ENCODE measurements at regions not wholly inside any gene's neighbourhood (a gene's known extent, or its start where the extent isn't known, plus 50 kb on each side); places are given as distances from the start of the nearest gene placed in this dataset.

- ATAC-seq (ENCODE audit: low read depth) (no peak), DNase-seq (no peak)
- Histone ChIP-seq H3K36me3 (ENCODE audit: control insufficient read depth, insufficient read depth, low read length) (no peaks in the 10 kb centered on the region), H3K18ac (ENCODE audit: low read depth, low read length) (peak overlapping the region; percentile 93), H3K4me1 (ENCODE audit: control insufficient read depth, insufficient read depth, low read length) (peaks cover 13% of the 10 kb centered on the region), H4K5ac (ENCODE audit: low read depth, low read length) (peak overlapping the region; percentile 81; the same call in 1 of the 2 replicates), H2BK5ac (ENCODE audit: low read depth, low read length, poor library complexity, severe bottlenecking) (no peak overlapping the region), H3K27ac (ENCODE audit: insufficient read depth, low read length) (peak overlapping the region; percentile 99; the same call in 1 of the 2 replicates), H3K4ac (ENCODE audit: low read depth, low read length) (0 out of 2 replicates have a peak overlapping the region, but pooled peaks have one; percentile 5), H3K9me1 (ENCODE audit: insufficient read depth, low read length) (no peaks in the 10 kb centered on the region), H2AK9ac (replicated peaks; ENCODE audit: low read depth, low read length, poor library complexity) (no peak overlapping the region), H3K27me3 (ENCODE audit: control insufficient read depth, insufficient read depth, low read length) (no peaks in the 10 kb centered on the region; the same call in 1 of the 2 replicates), H4K8ac (ENCODE audit: low read depth in 2 of 2, low read length in 2 of 2) (no peak overlapping the region), H3K9me3 (ENCODE audit: control insufficient read depth, insufficient read depth, low read length) (no peaks in the 10 kb centered on the region), H2AFZ (replicated peaks; ENCODE audit: low read length, poor library complexity) (no peak overlapping the region), H2AK5ac (ENCODE audit: low read depth, low read length) (no peak overlapping the region), H4K20me1 (ENCODE audit: insufficient read depth, low read length) (no peaks in the 10 kb centered on the region), H3K4me3 (ENCODE audit: insufficient read depth, low read depth, low read length) (no peak overlapping the region), H3K14ac (replicated peaks; ENCODE audit: low read depth, low read length) (no peak overlapping the region), H2BK20ac (ENCODE audit: low read depth, low read length) (no peak overlapping the region; the same call in 1 of the 2 replicates), H3K23ac (ENCODE audit: low read depth, low read length) (no peak overlapping the region), H2BK120ac (ENCODE audit: low read depth, low read length) (no peak overlapping the region), H2BK15ac (ENCODE audit: low read depth, low read length) (no peak overlapping the region), H3K9ac (ENCODE audit: low read depth, low read length) (no peak overlapping the region), H4K91ac (ENCODE audit: insufficient read depth, low read depth, low read length) (no peak overlapping the region; the same call in 1 of the 2 replicates), H3K56ac (ENCODE audit: extremely low read depth, insufficient read depth, low read length) (no peak overlapping the region), H3K79me1 (ENCODE audit: low read depth in 1 of 2, low read length in 2 of 2) (no peaks in the 10 kb centered on the region), H3K4me2 (ENCODE audit: low read depth, low read length) (no peak overlapping the region)
- BruUV-seq (replicated peaks), result no TSS peak
- no CpG with 5 or more reads among the region's 1 CpG for WGBS, 2 experiments (ENCODE audit: extremely low coverage in 2 of 2, insufficient read length in 1 of 2)
- ChIA-PET CTCF (no interaction called here), POLR2A (ENCODE audit: unreplicated experiment) (no interaction called here)
- TF ChIP-seq MAZ (IDR thresholded peaks at IDR 0.05; ENCODE audit: borderline replicate concordance, low read depth, low read length), result no peak
- intact Hi-C loops (cut with micrococcal nuclease) (no loop called here), dilution Hi-C loops (cut with HindIII; ENCODE audit: low sequenced_read_pairs, unreplicated experiment) (no loop called here), in situ Hi-C loops (cut with MboI; ENCODE audit: low sequenced_read_pairs) (no loop called here)
Observed at GRCh38 chr7:28346256-28346655, 66.1 kb upstream of the CREB5 start.

Measured in IMR-90 (cell line).